HG02885 (cell line): ENCODE measurements at regions not wholly inside any gene's neighbourhood (a gene's known extent, or its start where the extent isn't known, plus 50 kb on each side); places are given as distances from the start of the nearest gene placed in this dataset.

Experiments used
- ATAC-seq: cut with Tn5 transposase; IDR thresholded peaks from one replicate; pipeline ENCODE4 v1.9.1; 2021; ENCODE audit warnings: mild to moderate bottlenecking; ENCODE audit not compliant: unreplicated experiment, poor library complexity

DNA sequence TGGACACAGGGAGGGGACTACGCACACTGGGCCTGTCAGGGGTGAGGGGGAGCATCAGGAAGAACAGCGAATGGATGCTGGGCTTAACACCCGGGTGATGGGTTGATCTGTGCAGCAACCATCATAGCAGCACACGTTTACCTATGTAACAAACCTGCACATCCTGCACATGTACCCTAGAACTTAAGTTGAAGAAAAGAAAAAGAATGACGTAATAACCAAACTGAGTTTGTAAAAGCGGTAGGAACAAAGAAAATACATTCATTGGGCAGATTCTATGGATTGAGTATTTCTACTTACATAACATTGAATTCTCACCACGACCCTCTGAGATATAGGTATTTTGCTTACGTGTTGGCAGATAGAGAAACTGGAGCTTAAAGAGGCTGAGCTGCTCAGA lies 468.4 kb downstream of the TTLL7 start:
- ATAC-seq = no peak

- no peak for ATAC-seq
Measured at GRCh38 chr1:83527987-83528386, 470.9 kb downstream of the TTLL7 start.

DNA sequence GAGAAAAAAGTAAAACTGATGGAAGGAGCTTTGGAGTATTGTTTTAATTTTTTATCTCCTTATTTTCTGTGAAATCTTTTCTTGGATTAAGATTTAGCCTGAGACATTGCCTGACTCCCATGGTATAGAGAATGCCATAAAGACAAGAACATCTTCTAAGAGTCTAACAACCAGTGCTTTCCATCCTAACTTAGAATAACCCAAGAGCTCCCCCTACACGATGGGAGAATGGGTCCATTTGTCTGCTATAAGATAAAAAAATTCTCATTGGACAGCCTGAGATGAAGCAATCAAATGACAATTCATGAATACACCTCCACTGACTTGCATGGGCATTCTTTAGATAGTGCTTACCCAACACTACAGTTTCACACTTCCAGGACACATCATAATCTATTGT lies 478.1 kb downstream of the TTLL7 start:
- no peak for ATAC-seq

DNA sequence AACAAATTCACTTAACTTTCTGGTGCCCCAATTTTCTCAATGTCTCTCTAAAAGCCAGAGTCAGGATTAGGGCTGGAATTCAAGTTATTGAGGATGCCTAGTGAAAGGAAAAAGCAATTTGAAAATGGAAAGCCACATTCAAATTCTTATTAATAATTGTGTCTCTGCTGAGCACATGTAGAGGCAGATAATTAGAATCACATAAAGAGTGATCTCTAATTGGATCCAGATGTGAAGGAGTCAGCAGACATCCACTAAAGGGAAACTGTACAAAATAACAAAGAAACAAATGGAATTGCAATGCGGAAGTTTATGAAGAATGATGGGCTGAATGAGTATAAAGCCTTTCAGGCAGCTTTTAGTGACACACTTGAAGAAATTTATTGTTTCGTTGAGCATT lies 482.6 kb downstream of the TTLL7 start:
- ATAC-seq = no peak

DNA sequence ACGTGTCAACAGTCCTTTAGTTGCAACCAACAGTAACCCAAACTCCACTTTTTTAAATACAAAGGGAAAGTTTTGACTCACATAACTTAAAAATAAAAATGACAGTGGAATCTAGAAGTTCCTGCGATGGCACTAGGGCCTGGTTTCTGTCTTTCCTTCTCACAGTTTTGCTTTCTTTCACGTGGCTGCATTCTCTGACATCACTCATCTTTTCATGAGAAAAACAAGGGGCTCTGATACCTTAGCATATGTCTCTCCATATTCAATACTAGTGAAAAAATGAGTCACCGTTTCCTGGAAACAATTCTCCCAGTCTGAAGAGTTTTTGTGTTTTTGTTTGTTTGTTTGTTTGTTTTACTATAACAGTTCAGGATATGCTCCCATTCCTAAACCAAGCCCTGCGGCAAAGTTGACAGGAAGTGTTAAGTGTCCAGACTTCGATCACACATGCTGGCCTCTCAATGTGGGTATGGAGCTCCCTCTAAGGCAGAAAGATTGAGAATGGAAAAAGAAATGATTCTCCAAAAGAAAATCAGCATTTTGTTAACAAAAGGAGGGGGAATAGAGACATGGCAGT lies 483.3 kb downstream of the TTLL7 start:
- no peak for ATAC-seq

- no peak for ATAC-seq
Measured at GRCh38 chr1:83512373-83513193, 486.3 kb downstream of the TTLL7 start.

DNA sequence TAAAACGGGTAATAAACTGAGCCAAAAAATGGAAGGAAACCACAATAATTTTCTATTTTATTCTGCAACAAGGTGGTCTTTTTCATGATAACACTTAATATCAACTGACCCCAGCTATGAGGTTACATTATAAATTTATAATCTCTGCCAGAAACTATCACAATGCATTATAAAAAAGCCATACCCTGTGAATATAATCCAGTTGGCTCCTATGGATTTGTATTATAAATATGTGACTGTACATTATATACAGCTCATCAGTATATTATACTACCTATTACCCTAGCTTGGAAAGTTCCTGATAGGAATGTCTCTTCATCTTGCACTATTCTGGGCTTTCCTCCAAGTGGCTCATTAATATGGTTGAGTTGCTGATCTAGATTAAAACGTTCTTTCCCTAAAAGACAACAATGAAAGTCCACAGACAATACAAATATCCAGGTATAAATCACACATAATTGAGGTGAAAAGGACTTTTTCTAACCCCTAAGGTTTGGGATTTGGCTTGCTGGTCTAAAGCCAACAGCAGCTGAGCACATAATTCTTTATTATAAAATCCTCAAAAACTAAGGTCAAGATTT lies 487.7 kb downstream of the TTLL7 start:
- no peak for ATAC-seq

DNA sequence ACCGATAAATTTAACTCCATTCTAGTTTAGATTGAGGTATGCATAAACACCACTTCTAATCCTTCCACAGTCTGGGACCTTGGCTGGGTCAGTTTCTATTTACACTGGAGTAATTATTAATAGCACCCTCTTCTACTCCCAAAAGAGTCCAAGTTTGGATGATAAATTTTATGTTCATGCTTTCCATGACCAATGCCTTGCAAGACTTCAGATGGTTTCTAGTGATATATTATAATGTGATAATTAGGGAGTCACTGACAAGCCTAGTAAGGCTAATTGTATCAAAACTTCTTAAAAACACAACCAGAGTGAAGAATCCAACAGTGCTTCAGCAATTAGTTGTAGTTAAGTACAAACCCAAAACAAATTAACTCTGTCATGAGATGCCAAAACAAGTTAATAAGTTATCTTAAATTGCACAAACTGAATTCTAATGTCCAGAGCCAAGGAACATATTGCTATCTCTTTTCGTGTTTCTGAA lies 489.6 kb downstream of the TTLL7 start:
- ATAC-seq = no peak

DNA sequence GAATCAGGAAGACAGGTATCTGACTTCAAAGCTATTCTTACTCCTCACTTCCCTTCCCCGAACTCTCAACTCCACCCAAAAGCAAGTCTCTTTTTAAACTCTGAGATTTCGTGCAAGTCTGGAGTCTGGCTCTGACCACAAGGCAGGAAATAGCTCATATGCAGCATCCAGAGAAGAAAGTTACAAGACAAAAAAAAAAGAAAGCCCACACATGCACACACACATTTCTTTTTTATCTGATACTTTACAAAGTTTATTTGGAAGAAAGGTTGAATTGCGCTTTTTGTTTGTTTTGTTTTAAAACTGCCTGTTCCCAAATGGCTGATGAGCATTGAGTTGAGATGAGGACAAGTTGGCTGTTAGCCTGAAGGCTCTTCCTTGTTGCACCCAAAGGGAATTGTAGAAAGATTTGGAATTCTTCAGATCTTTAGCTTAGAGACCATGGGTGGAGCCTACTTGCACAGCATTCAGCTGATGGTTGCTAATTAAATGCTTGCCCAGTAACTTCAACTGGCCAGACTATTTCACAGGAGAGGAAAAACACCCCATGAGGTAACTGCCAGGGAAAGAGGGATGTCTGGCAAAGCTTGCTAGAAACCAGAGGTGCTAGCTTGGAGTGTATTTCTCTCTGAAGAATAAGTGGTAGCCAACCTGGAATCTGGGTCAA lies 490.3 kb downstream of the TTLL7 start:
- peak; percentile 96 for ATAC-seq

DNA sequence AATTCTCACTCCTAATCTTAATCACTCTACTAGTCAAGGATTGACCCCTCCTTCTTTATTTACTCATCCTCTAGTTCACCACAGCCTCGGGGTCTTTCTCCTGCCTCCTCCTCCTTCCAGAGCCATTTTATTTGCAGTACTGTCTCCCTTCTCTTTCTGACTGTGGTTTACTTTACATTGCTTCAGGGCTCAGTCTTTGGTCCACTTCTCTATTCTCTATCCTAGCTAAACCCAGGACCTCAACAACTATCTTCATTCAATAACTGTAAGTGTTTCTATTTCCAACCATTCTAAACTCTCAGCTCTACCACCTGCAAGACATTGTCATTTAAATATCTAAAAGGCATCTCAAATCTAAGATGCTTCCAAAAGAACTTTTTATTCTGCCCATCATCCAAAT lies 493.8 kb downstream of the TTLL7 start:
- ATAC-seq = no peak

GRCh38 chr1:83503153-83503552 lies 495.8 kb downstream of the TTLL7 start:
- no peak for ATAC-seq

- peak; percentile 85 for ATAC-seq
Measured at GRCh38 chr1:83500987-83501591, 497.8 kb downstream of the TTLL7 start.

DNA sequence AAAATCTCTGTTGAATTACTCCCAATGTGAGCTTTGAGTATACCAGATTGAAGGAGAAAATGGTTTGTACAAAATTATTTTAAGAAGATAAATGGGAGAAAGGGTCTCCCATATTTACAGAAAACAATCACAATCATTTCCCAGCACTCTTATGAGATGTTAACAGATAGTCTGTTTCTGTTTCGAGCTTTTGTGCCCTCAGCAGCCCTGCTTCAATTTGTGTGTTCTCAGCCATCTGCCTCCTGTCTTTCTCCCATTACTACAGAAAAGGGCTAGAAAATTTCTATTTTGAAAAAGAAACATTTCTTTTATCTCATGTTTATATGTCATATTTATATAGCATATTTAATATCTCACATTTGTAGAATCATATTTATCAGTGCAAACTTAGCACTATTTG lies 498.4 kb downstream of the TTLL7 start:
- peak; percentile 27 for ATAC-seq

- ATAC-seq = peak; percentile 54
Measured at GRCh38 chr1:83499998-83500397, 498.9 kb downstream of the TTLL7 start.

GRCh38 chr1:83497563-83497962 lies 501.4 kb downstream of the TTLL7 start:
- ATAC-seq = no peak

GRCh38 chr1:83495560-83495959 lies 503.4 kb downstream of the TTLL7 start:
- ATAC-seq = no peak

GRCh38 chr1:83493633-83494032 lies 505.3 kb downstream of the TTLL7 start:
- no peak for ATAC-seq

DNA sequence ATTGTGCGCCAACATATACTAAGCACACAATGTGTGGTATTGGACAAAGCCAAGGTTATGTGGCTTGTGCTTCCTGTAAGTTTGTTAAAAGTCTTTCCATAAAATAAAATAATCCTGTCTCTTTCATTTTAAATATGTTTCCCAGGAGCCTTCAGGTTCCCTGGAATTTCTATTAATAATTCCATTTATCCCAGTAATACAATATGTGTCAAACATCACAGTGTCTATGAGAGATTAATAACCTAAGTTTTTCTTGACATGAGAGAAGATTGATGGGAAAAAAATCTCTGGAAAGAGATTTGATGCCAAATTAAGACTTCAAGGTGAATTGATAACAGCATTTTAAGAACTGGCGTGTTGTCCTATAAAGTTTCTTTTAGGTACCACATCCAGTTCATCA lies 507.0 kb downstream of the TTLL7 start:
- no peak for ATAC-seq

DNA sequence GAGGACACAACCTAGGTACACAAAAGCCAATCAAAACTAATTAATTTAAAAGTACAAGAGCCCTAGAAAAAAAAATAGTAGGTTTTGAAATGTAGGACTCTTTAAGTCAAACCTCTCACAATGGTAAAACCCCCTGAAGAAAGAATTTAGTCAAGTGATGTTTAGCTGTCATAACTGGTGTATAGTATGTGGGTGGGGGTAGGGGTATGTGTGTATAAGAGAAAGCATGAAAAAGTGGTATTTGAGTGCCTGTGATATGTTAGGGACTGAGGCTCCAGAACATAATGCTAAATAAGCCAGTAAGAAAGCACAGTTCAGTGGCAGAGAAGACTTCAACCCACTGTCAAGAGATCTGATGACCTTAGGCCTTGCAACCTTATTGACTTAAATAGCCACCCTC lies 507.9 kb downstream of the TTLL7 start:
- ATAC-seq = no peak

GRCh38 chr1:83488105-83488504 lies 510.8 kb downstream of the TTLL7 start:
- peak; percentile 86 for ATAC-seq

DNA sequence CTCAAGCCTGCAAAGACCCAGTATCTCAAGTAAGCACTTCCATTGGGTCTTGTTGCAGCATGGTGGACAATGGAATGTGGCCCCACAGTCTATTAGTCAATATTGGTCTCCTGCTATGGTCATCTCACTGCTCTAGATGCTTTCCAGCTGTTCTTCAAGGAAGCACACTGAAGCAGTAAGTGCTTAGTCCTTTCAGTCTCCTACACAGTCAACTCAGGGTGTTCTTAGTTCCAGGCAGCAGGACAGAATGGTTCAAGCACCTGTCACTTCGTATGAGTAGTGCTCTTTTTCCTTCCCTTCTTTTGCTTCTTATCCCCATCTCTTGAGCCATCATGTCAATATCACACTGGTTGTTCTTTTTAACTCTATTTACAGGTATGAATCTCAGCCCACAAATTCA lies 511.5 kb downstream of the TTLL7 start:
- peak; percentile 32 for ATAC-seq
